ENCODE measurements at regions not wholly inside any gene's neighbourhood (a gene's known extent, or its start where the extent isn't known, plus 50 kb on each side); places are given as distances from the start of the nearest gene placed in this dataset.

DNA sequence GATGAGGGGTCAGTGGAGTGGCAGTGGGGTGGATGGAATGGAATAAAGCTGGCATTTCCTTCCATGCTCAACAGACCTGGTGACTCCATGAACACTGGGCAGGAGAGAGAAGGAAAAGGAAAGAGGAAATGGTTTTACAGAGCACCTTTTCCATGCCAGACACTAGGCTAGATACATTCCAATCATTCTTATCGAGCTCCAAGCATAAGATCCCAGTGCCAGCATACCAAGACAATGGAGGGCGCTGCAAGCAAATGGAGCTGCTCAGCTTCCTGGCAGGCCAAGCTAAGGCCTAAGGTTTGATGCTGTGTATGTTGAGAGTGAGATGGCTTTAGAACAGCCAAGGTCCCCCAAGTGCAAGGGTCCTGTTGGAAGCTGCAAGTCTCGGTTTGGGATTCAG, 113.2 kb downstream of the HSPH1 start:
- no peak for DNase-seq

DNA sequence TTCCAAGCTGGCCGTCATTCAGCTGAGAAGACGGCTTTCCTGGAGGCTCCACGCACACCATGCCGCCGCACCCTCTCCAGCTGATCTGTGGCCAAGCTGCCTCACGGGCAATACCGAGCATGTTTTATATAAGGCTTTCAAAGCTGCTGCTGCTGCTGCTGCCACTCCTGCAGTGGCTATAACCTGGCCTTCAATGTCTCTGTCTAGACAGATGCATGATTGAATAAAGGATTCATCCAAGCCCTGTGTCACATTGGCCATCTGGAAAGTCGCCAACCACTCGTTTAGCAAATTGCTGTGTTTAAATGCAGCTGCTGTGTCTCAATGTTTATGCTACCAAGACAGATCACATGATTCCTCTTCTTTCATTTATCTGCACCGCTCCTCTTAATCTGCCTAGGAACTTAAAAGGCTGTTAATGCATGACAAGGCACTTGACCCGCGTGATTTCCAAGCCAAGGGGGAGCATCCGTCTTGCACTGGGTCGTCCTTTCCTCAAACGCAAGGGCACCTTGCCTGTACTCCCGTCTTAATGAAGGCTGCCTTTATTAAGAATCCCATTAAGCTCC, 114.3 kb downstream of the TEX26 start:
- no peak for DNase-seq

DNA sequence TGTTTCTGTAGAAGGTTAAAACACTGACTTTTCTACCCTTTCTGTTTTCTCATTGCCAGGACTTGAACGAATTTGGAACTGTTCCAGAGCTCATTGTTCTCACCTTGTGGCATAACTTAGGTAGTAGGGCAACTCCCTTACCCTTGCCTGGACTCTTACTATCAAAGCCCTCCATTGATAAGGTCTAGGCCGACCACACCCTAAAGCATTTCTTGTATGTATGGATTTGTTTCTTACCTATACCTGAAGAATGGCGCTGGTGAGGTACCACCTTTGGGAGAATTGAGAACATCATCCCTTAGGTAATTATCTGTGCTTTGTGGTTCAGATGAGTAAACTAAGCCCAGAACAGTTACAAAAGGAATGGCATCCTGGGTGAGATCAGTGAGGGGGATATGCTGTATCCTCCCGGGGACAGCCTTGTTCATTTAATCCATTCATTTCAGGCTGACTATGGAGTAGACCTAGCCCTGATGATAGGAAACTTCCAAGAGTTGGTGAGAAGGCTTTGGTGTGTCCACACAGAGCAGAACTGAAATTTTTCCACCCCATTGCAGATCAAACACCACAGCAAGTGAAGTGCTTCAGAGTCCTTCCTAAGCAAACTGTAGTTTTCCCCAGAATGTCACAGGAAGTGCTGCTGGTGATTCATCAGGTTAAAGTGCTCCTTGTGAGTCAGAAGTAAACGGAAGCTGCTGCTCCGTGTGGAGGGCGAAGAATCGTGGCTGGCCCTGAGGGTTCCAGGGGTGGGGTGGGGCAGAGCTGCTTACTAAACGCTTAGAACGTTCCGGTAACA, 113.0 kb downstream of the TEX26 start:
- peak; percentile 69 to 89 for DNase-seq

DNA sequence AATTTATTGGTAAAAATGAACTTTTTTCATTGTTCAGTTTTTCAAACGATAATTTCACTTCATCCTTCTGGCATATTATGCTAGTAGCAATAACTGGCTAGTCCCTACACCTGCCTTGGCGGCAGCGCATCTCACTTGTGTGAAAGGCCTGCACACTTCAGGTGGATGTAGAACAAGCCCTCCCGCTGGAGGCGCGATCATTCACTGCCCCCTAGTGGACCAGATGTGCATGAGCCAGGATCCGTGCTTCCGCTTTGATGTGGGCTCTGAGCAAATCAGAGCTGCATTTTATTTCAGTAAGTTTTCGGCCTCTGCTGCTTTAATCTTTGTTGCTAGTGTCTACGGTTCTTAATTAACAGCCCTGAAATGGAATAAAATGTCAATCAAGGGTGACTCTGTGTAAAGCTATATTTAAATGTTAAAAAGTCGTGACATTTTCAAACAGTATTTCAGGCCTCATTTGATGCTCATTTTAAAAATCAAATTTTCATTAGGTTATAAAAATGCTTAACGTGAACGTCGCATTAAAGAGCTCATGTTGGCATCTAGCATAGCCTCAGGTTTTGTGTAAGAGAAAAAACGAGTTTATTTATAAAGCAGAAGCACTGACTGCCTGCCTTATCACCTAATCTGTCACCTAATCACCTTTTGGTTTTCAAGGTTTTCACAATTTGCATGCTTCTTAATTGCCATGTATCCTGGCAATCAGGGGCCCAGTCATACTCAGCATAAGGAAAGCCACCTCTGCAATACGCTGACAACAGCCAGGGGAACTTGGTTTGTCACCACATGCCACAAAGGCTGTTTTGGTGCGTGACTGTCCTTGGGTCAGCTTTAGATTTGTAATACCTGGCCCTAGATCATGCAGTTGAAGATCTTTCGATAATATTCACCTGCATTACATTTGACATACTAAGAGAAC, 112.2 kb downstream of the TEX26 start:
- DNase-seq: peak; percentile 73 to 79

DNA sequence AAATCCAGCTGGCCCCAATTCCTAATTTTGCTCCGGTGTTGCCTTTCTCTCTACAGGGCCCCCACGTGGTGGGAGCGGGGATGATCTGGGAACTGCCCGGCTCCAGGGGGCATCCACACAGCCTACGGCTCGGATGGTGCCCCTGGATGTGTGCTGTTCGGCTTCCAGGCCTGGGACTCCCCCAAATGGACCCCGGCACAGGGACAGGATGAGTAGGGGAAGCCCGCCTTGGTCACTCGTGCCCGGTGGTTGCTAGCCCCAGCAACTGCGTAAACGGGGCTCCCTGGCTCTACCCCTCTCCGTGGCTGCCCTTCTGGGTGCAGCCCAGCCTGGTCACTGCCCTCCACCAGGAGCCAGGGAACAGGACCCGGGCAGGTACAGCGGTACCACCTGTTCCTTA, 111.5 kb downstream of the TEX26 start:
- no peak for DNase-seq

DNA sequence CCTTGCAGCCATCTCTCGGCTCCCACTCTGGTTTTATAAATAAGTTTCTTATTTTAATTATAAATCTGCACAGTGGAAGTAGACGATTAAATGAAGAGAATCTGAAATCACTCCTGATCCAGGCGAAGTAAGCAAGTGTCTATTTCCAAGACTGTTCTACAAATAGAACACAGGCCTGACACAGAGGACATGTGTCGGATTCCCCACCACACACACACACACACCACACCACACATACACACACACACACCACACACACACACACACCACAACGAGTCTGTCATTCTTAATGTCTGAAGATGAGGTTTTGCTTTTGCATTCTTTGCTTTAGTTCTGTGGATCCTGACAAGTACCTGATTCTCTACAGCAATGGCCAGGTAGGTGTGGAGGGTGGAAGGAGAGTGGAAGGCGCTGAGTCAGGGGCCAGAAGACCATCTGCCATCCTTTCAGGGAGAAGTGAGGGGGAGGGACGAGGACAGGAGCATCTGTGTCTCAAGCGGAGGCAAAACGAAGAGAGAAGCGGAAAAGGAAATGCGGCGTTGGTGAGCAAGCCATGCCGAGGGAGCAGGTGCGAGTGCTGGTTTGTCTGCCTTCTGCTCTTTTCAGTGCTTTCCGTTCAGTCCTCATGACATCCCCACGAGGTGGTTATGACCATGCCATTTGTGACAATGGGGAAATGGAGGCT, 110.2 kb downstream of the TEX26 start:
- DNase-seq: no peak

DNA sequence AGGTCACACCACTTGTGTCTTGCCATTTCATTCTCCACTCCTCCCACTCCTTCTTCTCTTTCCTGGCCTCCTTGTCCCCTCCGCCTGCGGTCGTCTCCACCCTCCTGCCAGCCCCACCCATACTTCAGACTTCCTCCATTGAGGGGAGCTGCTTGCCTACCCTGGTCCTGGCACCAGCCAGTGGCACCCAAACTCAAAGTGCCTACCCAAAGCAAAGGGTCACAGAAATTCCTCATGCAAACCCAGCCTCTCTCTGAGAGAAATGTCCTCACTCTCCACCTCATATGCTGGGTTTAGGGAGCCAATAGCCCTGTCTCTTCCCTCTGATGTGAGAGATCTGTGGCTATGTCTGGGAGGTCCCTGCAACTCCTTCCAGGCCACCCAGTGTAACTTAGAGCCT, 109.6 kb downstream of the TEX26 start:
- DNase-seq: no peak

DNA sequence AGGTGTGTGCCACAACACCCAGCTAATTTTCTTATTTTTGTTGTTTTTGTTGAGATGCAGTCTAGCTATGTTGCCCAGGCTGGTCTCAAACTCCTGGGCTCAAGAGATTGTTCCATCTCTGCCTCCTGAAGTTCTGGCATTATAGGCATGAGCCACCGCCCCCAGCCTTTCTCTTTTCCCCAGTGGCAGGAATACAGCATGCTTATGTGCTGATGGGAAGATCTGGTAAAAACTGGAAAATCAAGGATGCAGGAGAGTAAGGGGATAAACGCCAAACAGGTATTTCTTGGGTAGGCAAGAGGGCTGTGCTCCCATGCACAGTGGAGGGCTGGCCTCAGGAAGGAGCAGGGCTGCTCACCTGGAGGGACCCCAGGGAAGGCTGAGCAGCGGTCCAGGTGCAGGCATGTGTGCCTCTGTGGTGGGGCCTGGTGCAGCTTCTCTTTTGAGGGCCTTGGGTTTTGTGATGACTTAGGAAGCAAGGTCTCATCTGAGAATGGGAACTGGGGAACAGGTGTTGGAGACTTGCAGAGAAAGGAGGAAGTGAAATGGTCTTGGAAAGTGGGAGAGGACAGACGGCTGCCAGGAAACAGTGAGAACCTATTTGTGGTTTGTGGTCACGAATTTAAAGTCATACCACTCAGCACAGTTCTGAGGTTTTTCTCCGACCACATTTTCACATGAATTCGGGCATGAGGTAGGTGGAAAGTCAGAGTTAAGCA, 106.5 kb downstream of the TEX26 start:
- peak in 1 of 2 experiments; percentile 15 for DNase-seq

DNA sequence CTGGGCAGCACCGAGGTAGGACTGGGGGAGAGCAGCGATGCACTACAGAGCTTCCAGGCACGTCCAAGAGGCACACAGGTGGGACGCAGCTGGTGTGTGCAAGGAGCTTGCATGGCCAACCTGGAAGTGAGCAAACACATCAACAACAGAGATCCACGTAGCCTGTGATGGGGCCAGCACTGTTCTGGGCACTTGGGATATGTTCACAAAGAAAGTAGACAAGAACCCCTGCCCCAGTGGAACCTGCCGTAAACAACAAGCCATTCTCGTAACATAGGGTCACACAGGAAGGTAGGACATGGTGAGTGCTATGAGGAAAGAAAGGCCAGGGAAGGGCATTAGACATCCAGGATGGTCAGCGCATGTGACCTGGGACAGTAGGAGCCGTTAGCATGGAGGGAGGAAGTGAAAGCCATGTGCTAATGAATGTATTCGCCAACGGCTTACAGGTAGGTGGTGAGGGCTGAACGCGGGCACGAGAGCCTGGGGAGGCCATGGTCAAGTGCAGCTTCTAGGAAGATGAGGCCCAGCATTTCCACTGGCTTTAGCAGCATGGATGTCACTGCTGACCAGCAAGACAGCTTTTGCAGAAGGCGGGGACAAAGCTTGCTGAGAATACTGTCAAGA, 105.5 kb downstream of the TEX26 start:
- no peak for DNase-seq

DNA sequence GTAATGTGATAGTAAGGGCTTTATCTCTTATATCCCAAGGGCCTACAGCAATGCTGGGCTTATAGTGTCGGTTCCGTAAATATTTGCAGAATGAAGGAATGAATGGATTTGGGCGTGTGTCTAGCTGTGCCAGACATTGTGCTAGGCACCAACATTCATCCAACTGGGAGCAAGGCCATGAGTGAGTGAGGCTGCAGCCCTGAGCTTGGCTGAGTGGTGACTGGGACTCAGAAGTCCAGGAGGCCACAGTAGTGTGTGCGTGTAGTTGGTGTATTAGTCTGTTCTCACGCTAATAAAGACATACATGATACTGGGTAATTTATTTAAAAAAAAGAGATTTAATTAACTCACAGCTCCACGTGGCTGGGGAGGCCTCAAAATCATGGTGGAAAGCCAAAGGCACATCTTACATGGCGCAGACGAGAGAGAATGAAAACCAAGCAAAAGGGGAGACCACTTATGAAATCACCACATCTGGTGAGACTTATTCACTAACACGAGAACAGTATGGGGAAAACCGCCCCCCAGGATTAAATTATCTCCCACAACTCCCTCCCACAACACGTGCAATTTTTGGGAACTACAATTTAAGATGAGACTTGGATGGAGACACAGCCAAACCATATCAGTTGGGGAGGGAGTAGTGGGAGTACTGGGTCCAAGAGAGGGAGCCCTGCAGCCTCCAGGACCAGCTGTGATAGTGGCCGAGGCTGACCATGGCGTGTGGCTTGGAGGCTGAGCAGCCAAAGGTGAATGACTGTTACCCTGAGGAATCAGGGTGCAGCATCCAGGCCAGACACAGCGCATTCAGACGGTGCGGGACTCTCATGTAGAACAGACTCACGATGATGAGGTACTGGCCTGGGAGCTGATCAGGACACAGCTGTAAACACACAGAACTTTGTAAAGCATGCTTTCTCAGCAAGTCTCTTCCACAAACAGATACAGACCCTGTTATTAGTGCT, 104.6 kb downstream of the TEX26 start:
- no peak for DNase-seq

DNA sequence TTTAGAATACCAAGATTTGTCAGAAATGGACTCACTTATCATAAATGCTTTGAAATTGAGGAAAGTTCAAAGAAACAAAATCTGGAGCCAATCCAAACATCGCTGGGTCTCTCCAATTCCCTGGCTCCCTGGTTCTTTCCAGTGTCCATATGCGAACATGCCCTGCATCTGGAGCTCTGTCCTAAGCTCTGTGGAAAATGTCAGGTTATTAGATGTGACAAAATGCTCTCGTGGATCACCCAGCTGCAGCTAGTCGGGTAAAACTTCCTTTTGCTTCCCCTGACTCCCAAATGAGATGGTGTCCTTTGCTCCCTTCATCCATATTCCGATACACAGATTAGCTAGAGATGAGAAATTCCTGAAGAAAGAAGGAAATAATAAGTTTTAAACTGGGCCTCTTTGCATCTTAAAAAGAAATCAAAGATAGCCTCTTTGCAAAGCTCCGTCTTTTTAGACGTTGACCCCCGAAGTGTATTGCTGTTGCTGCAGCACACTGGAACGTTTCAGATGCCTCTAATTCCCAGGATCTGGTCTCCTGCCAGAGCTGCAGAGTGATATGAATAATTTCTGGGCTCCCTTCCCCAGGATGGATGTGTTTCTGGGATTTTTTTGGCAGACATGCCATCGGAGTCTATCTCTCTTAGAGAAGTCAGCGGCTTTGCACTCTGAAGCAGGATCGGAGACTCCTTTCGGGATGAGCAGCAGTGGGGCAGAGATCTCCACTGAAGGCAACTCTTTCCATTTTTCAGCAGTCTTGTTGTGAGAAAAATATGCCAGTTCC, 102.9 kb downstream of the TEX26 start:
- DNase-seq: no peak

DNA sequence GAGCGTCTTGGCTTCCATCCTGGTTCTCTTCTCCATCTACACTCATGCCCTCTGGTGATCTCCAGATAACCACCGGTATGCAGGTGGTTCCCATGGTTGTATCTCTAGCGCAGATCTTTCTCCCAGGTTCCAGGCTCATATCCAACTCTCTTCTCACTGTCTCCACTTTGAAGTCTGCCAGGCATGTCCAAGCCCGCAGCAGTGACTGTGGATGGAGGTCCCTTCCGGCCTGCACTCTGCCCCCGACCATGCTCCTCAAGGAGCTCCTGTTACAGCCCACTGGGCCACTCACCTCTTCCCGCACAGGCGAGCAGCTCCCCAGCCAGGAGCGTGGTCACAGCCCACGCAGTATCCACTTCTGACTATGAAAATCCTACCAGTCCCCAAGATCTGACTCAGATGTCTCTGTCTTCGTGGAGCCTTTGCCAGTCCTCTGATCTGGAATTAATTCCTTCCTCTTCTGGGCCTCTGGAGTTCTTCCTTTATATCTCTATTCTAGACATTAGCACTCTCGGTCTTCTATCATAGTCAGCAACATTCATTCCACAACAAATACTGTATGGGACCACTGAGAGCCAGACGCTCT, 100.2 kb downstream of the TEX26 start:
- DNase-seq: no peak

DNA sequence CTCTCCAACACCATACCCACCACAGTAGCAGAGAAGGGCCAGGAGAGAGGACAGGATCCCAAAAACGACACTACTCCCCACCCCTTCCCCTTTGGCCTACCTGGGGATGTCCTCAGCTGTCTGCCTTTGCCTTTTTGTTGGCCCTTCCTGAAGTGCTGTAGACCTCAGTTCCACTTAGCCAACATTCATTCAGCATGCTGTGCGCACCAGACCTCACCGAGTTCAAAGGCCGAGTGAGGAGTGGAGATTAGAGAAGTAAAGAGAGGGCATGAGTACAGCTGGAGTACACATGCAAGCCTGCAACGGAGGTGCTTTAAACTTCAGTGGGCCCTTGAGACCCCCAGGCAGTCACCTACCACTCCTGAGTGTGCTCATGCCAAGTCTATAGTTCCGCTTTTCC, 99.0 kb downstream of the TEX26 start:
- no peak for DNase-seq

DNA sequence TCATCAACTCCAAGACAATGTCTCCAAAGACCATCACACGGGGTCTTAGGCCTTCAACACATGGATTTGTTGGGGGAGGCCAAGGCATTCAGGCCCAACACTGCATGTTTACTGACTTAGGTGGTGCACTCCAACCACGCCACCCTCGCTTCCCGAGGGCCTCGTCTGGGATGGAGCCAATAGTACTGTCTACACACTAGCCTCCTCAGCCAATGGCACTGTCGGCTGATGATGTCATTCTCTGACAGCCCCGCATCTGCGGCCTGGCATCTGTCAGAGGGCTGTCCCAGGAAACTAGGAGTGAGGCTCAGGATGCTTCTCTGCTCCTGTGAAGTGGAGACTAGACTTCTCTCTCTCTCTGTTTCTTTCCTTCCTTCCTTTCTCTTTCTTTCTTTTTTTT, 96.6 kb downstream of the TEX26 start:
- no peak for DNase-seq

DNA sequence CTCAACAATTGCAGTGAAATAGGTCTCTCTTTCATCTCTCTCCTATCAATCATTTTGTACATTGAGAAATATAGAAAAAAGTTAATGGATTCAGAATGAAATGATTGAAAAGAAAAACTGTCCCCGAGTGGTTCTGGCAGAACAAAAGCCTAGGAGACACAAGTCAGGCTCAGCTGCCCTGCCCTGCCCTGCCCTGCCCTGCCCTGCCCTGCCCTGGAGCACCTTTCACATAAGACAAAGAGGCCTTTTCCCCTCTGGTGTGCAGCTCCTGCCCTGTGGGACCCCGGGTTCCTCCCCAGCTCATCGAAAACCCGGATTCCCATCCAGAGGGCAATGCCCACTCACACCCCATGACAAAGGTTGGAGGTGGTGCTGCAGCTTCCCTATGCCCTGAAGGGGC, 94.7 kb downstream of the TEX26 start:
- DNase-seq: no peak

Data from stimulated activated CD4-positive, alpha-beta T cell treated with anti-CD3 and anti-CD28 coated beads, Interleukin-4, amount 100 ng/mL, for 4 hours (primary cell).